Ishikawa (cell line): ENCODE measurements at regions not wholly inside any gene's neighbourhood (a gene's known extent, or its start where the extent isn't known, plus 50 kb on each side); places are given as distances from the start of the nearest gene placed in this dataset.

Source experiments
- CEBPB ChIP-seq: IDR thresholded peaks from 2 replicates; pipeline ENCODE4 v1.6.1; 2012
- EGR1 ChIP-seq: IDR thresholded peaks from 2 replicates; pipeline ENCODE4 v1.6.1; 2012
- MAX ChIP-seq: IDR thresholded peaks from 2 replicates; pipeline ENCODE4 v1.6.1; 2012
- RAD21 ChIP-seq: IDR thresholded peaks from 2 replicates; pipeline ENCODE4 v1.6.1; 2012; ENCODE audit warnings: low read depth
- TF ChIP-seq, protein P1 (sequence below): IDR thresholded peaks from 2 replicates; pipeline ENCODE4 v1.6.1; 2012; ENCODE audit warnings: low read depth, mild to moderate bottlenecking
- TF ChIP-seq, protein P2 (sequence below): IDR thresholded peaks from 2 replicates; pipeline ENCODE4 v1.6.1; 2012

- TF ChIP-seq, protein P1, sequence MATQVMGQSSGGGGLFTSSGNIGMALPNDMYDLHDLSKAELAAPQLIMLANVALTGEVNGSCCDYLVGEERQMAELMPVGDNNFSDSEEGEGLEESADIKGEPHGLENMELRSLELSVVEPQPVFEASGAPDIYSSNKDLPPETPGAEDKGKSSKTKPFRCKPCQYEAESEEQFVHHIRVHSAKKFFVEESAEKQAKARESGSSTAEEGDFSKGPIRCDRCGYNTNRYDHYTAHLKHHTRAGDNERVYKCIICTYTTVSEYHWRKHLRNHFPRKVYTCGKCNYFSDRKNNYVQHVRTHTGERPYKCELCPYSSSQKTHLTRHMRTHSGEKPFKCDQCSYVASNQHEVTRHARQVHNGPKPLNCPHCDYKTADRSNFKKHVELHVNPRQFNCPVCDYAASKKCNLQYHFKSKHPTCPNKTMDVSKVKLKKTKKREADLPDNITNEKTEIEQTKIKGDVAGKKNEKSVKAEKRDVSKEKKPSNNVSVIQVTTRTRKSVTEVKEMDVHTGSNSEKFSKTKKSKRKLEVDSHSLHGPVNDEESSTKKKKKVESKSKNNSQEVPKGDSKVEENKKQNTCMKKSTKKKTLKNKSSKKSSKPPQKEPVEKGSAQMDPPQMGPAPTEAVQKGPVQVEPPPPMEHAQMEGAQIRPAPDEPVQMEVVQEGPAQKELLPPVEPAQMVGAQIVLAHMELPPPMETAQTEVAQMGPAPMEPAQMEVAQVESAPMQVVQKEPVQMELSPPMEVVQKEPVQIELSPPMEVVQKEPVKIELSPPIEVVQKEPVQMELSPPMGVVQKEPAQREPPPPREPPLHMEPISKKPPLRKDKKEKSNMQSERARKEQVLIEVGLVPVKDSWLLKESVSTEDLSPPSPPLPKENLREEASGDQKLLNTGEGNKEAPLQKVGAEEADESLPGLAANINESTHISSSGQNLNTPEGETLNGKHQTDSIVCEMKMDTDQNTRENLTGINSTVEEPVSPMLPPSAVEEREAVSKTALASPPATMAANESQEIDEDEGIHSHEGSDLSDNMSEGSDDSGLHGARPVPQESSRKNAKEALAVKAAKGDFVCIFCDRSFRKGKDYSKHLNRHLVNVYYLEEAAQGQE, result no peak
- TF ChIP-seq, protein P2, sequence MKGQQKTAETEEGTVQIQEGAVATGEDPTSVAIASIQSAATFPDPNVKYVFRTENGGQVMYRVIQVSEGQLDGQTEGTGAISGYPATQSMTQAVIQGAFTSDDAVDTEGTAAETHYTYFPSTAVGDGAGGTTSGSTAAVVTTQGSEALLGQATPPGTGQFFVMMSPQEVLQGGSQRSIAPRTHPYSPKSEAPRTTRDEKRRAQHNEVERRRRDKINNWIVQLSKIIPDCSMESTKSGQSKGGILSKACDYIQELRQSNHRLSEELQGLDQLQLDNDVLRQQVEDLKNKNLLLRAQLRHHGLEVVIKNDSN, result no peak
- TF ChIP-seq RAD21 (no peak), EGR1 (no peak), CEBPB (no peak), MAX (no peak)
These were observed 54.0 kb upstream of the ADRA1D start for GRCh38 chr20:4303136-4303535.
